ENCODE measurements at regions not wholly inside any gene's neighbourhood (a gene's known extent, or its start where the extent isn't known, plus 50 kb on each side); places are given as distances from the start of the nearest gene placed in this dataset.

DNA sequence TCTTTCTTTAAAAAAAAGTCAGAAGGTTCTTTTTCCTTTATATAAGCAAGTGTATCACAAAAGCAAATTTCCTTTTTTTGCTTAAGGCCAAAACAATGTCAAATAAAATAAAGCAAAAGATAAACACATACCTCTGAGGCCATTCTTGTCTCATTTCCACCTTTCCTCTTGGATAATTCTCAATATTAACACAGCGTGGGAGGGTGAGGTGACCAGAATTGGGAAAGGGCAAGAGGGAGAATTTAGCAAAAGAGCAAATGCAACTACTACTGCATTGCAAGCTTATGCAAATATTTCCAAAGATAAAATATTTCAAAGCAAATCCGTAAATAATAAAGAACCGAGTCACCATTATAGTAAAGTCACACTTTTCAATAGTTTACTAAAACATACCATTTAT lies 153.4 kb upstream of the PSMD7 start:
- CTCF ChIA-PET, result no interaction called here

DNA sequence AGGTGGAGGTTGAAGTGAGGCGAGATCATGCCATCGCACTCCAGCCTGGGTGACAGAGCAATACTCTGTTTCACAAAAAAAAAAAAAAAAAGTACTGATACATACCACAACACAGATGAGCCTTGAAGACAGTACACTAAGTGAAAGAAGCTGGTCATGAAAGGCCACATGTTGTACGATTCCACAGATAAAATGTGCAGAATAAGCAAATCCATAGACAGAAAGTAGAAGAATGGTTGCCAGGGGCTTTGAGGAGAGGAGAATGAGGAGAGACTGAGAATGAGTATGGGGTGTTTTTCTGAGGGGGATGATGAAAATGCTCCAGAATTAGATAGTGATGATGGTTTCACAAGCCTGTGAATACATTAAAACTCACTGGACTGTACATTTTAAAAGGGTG lies 155.6 kb upstream of the PSMD7 start:
- TF ChIP-seq, protein P1, sequence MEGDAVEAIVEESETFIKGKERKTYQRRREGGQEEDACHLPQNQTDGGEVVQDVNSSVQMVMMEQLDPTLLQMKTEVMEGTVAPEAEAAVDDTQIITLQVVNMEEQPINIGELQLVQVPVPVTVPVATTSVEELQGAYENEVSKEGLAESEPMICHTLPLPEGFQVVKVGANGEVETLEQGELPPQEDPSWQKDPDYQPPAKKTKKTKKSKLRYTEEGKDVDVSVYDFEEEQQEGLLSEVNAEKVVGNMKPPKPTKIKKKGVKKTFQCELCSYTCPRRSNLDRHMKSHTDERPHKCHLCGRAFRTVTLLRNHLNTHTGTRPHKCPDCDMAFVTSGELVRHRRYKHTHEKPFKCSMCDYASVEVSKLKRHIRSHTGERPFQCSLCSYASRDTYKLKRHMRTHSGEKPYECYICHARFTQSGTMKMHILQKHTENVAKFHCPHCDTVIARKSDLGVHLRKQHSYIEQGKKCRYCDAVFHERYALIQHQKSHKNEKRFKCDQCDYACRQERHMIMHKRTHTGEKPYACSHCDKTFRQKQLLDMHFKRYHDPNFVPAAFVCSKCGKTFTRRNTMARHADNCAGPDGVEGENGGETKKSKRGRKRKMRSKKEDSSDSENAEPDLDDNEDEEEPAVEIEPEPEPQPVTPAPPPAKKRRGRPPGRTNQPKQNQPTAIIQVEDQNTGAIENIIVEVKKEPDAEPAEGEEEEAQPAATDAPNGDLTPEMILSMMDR (IDR thresholded peaks at IDR 0.05; ENCODE audit: insufficient read depth, low read length, missing control alignments), result no peak
- H3K4me3 ChIP-seq (ENCODE audit: low read depth, low read length), result no peak overlapping the region
- ChIA-PET POLR2A (no interaction called here), CTCF (no interaction called here)
- no peak for DNase-seq (ENCODE audit: low read depth, low spot score)

More for the DNA sequence above, 153.4 kb upstream of the PSMD7 start:
- DNase-seq (ENCODE audit: low read depth, low spot score), result no peak
- POLR2A ChIA-PET, result no interaction called here
- TF ChIP-seq, protein P1 (IDR thresholded peaks at IDR 0.05; ENCODE audit: insufficient read depth, low read length, missing control alignments), result no peak
- H3K4me3 ChIP-seq (ENCODE audit: low read depth, low read length), result no peak overlapping the region

DNA sequence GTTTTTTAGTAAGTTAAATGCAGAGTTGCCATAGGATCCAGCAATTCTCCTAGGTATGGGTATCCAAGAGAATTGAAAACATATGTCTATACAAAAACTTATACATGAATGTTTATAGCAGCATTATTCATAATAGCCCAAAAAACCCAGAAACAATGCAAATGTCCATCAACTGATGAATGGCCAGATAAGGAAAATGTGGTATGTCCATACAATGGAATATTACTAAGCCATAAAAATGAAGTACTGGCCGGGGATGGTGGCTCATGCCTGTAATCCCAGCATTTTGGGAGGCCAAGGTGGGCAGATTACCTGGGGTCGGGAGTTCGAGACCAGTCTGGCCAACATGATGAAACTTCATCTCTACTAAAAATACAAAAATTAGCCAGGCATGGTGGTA lies 156.1 kb upstream of the PSMD7 start:
- DNase-seq (ENCODE audit: low read depth, low spot score), result no peak
- TF ChIP-seq, protein P1 (IDR thresholded peaks at IDR 0.05; ENCODE audit: insufficient read depth, low read length, missing control alignments), result no peak
- POLR2A ChIA-PET, result no interaction called here
- no peak overlapping the region for H3K4me3 ChIP-seq (ENCODE audit: low read depth, low read length)
- CTCF ChIA-PET, result no interaction called here

DNA sequence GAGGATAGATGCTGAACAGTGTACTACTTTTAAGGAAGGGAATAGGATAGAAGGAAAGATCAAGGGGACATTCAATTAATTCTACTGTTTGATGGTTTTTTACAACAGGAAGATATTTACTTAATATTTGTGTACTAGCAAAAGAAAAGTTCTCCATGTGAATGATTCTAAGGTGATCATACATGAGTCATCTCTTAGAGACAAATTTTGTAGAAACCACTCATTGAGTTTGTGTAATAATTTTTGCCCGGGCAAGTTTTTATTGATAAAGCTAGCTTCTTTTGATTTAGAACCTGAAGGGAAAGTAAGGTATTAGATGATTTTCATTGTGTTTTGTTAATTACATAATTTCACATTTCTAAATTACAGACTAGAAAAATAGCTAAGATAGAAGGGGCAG lies 172.8 kb upstream of the PSMD7 start:
- TF ChIP-seq, protein P1 (IDR thresholded peaks at IDR 0.05; ENCODE audit: insufficient read depth, low read length, missing control alignments), result no peak
- no peak overlapping the region for H3K4me3 ChIP-seq (ENCODE audit: low read depth, low read length)
- ChIA-PET CTCF (interaction anchor here (1.3 kb wide), 1 partner anchor 103 kb away, joined by 3 read pairs; no protein-coding TSS in a partner anchor), POLR2A (no interaction called here)
- DNase-seq (ENCODE audit: low read depth, low spot score), result no peak

DNA sequence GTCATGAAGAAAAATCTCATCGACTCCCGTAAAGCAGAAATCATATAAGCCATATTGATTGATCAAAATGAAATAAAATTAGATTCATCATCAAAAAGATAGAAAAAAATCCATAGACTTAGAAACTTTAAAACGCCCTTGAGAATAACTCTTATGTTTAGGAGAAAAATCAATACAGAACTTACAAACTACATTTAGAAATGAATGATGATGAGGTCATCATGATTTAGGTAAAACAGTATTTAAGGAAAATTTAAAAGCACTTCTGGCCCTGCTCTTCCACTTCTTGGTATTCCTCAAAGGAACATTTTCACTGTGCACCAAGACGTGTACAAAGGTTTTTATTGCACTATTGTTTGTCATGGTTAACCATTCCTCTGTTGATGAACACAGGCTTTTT lies 173.4 kb upstream of the PSMD7 start:
- POLR2A ChIA-PET, result no interaction called here
- H3K4me3 ChIP-seq (ENCODE audit: low read depth, low read length), result no peak overlapping the region
- DNase-seq (ENCODE audit: low read depth, low spot score), result no peak
- TF ChIP-seq, protein P1 (IDR thresholded peaks at IDR 0.05; ENCODE audit: insufficient read depth, low read length, missing control alignments), result no peak
- CTCF ChIA-PET, result no interaction called here

DNA sequence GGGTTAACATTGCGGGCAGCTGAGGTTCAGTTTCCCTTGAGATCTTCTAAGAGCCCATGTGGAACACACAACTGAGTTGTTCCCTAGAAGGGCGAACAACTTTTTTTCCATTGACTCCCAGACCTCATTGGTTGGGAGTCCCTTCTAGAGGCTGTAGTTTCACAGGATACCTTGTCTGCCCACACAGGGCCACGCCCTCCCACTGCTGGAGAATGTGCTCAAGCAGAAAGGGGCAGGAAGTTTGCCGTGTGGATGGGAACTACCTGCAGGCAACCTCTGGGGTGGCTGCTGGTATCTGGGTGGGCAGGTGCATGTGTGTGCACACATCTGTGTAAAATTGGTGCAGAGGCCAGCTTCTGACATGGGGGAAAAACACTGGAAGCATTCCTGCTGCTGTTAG lies 178.8 kb upstream of the PSMD7 start:
- ChIA-PET POLR2A (no interaction called here), CTCF (no interaction called here)
- DNase-seq (ENCODE audit: low read depth, low spot score), result no peak
- no peak overlapping the region for H3K4me3 ChIP-seq (ENCODE audit: low read depth, low read length)
- TF ChIP-seq, protein P1 (IDR thresholded peaks at IDR 0.05; ENCODE audit: insufficient read depth, low read length, missing control alignments), result no peak

Measured in AG04449 (cell line).